Peyer's patch (tissue), 4 donors: ENCODE measurements at regions not wholly inside any gene's neighbourhood (a gene's known extent, or its start where the extent isn't known, plus 50 kb on each side); places are given as distances from the start of the nearest gene placed in this dataset.

ENCODE experiments used
- POLR2A ChIP-seq, 2 donors: fragments of 450-650 bp; IDR thresholded peaks; one replicate each; pipeline ENCODE4 v1.5.1; 2017; ENCODE audit warnings: antibody characterized with exemption in 2 of 2, mild to moderate bottlenecking in 2 of 2, moderate library complexity in 2 of 2
- TF ChIP-seq, protein P1 (sequence below), 6 experiments: fragments of 450-650 bp in 4 of 6; fragments of 200-600 bp in 2 of 6; sonication (generic) in 1 of 6; IDR thresholded peaks; one replicate each; pipeline ENCODE4 v1.5.1; 2017 to 2019; ENCODE audit warnings: antibody characterized with exemption in 6 of 6, mild to moderate bottlenecking in 3 of 6, moderate library complexity in 1 of 6

DNA sequence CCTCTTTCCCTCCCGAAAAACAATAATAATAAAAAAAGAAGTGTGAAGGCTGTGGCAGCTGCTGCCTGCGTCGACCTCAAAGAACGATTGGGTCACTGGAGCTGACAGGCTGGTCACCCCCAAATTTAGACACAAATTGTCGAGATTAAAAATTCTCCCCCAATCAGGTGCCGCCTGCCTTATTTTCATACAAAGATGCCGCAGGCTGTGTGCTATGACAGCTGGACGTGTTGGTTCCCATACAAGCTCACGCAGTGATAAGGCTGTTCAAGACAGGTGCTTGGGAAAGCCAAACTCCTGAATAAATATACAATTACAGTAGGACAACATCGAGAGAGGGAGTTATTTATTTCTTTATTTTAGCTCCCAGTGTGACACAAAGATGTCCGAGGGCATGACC is 1041.8 kb downstream of the VRK1 start:
- TF ChIP-seq, protein P1, sequence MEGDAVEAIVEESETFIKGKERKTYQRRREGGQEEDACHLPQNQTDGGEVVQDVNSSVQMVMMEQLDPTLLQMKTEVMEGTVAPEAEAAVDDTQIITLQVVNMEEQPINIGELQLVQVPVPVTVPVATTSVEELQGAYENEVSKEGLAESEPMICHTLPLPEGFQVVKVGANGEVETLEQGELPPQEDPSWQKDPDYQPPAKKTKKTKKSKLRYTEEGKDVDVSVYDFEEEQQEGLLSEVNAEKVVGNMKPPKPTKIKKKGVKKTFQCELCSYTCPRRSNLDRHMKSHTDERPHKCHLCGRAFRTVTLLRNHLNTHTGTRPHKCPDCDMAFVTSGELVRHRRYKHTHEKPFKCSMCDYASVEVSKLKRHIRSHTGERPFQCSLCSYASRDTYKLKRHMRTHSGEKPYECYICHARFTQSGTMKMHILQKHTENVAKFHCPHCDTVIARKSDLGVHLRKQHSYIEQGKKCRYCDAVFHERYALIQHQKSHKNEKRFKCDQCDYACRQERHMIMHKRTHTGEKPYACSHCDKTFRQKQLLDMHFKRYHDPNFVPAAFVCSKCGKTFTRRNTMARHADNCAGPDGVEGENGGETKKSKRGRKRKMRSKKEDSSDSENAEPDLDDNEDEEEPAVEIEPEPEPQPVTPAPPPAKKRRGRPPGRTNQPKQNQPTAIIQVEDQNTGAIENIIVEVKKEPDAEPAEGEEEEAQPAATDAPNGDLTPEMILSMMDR (IDR thresholded peaks at IDR 0.05) = no peak
- no peak for TF ChIP-seq POLR2A (IDR thresholded peaks at IDR 0.05)
